Fibroblast of lung (primary cell): ENCODE measurements at regions not wholly inside any gene's neighbourhood (a gene's known extent, or its start where the extent isn't known, plus 50 kb on each side); places are given as distances from the start of the nearest gene placed in this dataset.
"Not testable (repeated sequence)": the region's sequence is repeated elsewhere in the genome, so short reads cannot be mapped to it uniquely, and the experiment has no call there.

ENCODE experiments used
- DNase-seq, 2 donors: peaks; one replicate each; pipeline versions ENCODE4 v3.0.0 to v3.0.0-alpha.2; 2010; ENCODE audit warnings: low read depth in 2 of 2
- H2AFZ ChIP-seq: 2 replicates; pipeline ENCODE4 v1.5.1; 2012; ENCODE audit warnings: low read length, control low read depth, inconsistent platforms
- H3K27ac ChIP-seq: 2 replicates; pipeline ENCODE4 v1.5.1; 2011; ENCODE audit warnings: low read length, control low read depth; ENCODE audit not compliant: insufficient read depth
- H3K27me3 ChIP-seq: 2 replicates; pipeline ENCODE4 v1.5.1; 2011; ENCODE audit warnings: mild to moderate bottlenecking, low read length; ENCODE audit not compliant: control insufficient read depth, insufficient read depth
- H3K36me3 ChIP-seq: 2 replicates; pipeline ENCODE4 v1.5.1; 2011; ENCODE audit warnings: low read length; ENCODE audit not compliant: control insufficient read depth, insufficient read depth
- H3K4me1 ChIP-seq: 2 replicates; pipeline ENCODE4 v1.5.1; 2011; ENCODE audit warnings: low read length; ENCODE audit not compliant: control insufficient read depth, insufficient read depth; ENCODE audit errors: extremely low read depth
- H3K4me2 ChIP-seq: 2 replicates; pipeline ENCODE4 v1.5.1; 2011; ENCODE audit warnings: low read length, control low read depth; ENCODE audit not compliant: insufficient read depth; ENCODE audit errors: extremely low read depth
- H3K4me3 ChIP-seq, 4 experiments: fragments of 200-600 bp in 1 of 4; sonication (generic) in 1 of 4; replicated peaks in 1 of 4; 2 replicates each; pipeline ENCODE4 v1.5.1; 2011 to 2016; ENCODE audit warnings: low read length in 4 of 4, low read depth in 3 of 4, mild to moderate bottlenecking in 3 of 4, control low read depth in 2 of 4, inconsistent platforms in 1 of 4, mixed read lengths in 1 of 4; ENCODE audit not compliant: insufficient read depth in 1 of 4; ENCODE audit errors: control extremely low read depth in 1 of 4
- H3K79me2 ChIP-seq: 2 replicates; pipeline ENCODE4 v1.5.1; 2012; ENCODE audit warnings: mild to moderate bottlenecking, low read length, inconsistent platforms; ENCODE audit not compliant: control insufficient read depth, insufficient read depth
- H3K9ac ChIP-seq: 2 replicates; pipeline ENCODE4 v1.5.1; 2011; ENCODE audit warnings: mild to moderate bottlenecking, low read length, control low read depth; ENCODE audit not compliant: insufficient read depth
- H3K9me3 ChIP-seq: 2 replicates; pipeline ENCODE4 v1.5.1; 2012; ENCODE audit warnings: low read depth, low read length; ENCODE audit not compliant: control insufficient read depth, insufficient read depth
- H4K20me1 ChIP-seq: 2 replicates; pipeline ENCODE4 v1.5.1; 2011; ENCODE audit warnings: low read length; ENCODE audit not compliant: control insufficient read depth, insufficient read depth; ENCODE audit errors: extremely low read depth
- EZH2 ChIP-seq: IDR thresholded peaks from 2 replicates; pipeline ENCODE4 v1.5.1; 2012; ENCODE audit warnings: low read length, control low read depth, mild to moderate bottlenecking; ENCODE audit errors: missing control alignments
- TF ChIP-seq, protein P1 (sequence below), 2 donors: IDR thresholded peaks in 1 of 2; conservative IDR thresholded peaks in 1 of 2; 1 replicate in 1 of 2; 2 replicates in 1 of 2; pipeline ENCODE4 v1.5.1; 2011 to 2012; ENCODE audit warnings: low read length in 2 of 2, control low read depth in 1 of 2, inconsistent platforms in 1 of 2, low read depth in 1 of 2, mild to moderate bottlenecking in 1 of 2

DNA sequence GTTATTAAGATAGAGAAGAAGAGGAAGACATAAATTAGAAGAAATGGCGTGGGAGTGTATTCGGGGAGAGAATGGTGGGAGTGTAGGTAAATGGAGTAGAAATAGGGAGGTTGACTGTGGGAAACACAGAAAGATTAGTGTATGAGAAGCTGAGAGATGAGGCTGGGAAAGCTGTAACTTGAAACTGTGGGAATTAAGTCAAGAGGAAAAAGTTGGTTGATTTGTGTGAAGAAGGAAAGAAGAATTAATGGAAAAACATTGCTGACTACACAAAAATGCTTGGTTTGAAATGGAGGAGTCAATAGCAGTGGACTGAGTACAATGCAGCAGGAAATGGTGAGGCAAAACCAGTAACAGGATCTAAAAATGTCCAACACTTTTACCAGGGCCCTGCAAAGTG is 448.3 kb downstream of the PTPRC start:
- Histone ChIP-seq H3K9ac (no peak overlapping the region), H3K4me3 (no peak overlapping the region), H3K9me3 (no peaks in the 10 kb centered on the region), H3K79me2 (no peaks in the 10 kb centered on the region), H3K4me2 (no peak overlapping the region), H3K27ac (no peak overlapping the region), H4K20me1 (no peaks in the 10 kb centered on the region), H3K4me1 (no peaks in the 10 kb centered on the region), H3K36me3 (no peaks in the 10 kb centered on the region), H2AFZ (no peak overlapping the region), H3K27me3 (no peaks in the 10 kb centered on the region)
- TF ChIP-seq EZH2 = no peak
- TF ChIP-seq, protein P1, sequence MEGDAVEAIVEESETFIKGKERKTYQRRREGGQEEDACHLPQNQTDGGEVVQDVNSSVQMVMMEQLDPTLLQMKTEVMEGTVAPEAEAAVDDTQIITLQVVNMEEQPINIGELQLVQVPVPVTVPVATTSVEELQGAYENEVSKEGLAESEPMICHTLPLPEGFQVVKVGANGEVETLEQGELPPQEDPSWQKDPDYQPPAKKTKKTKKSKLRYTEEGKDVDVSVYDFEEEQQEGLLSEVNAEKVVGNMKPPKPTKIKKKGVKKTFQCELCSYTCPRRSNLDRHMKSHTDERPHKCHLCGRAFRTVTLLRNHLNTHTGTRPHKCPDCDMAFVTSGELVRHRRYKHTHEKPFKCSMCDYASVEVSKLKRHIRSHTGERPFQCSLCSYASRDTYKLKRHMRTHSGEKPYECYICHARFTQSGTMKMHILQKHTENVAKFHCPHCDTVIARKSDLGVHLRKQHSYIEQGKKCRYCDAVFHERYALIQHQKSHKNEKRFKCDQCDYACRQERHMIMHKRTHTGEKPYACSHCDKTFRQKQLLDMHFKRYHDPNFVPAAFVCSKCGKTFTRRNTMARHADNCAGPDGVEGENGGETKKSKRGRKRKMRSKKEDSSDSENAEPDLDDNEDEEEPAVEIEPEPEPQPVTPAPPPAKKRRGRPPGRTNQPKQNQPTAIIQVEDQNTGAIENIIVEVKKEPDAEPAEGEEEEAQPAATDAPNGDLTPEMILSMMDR (conservative IDR thresholded peaks at IDR 0.05 in 1 of 2, IDR thresholded peaks at IDR 0.05 in 1 of 2; ENCODE audit: low read depth in 1 of 2, low read length in 2 of 2) = no peak
- DNase-seq = no peak

DNA sequence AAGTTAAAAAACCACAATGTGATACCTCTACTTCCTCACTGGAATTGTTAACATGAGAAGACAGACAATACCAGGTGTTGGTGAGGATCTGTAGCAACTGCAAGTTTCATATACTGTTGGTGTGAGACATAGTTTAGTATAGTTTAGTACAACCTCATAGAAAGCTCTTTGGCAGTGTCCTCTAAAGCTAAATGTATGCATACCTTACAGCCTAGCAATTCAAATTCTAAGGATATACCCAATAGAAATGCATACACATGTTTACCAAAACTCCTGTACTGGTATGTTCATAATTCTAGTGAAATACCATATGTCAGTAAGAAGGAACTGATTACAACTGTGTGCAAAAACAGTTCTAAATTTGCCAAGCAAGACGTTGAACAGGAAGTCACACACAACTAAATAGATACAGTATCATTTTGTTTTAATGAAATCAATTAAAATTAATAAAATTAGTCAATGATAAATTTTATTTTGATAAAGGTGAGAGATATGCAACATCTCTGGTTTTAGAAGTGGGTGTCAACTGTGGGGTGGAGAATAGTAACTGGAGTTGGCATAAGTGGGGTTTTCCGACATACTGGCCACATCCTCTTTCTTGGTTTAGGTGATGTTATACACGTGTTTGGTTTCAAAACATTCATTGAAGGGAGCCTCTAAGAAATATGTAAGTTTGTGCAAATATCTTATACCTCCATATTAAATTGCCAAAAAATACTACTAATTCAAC is 450.7 kb downstream of the PTPRC start:
- no peaks in the 10 kb centered on the region for H3K4me1 ChIP-seq
- no peak overlapping the region for H2AFZ ChIP-seq
- no peaks in the 10 kb centered on the region for H3K9me3 ChIP-seq
- TF ChIP-seq EZH2 = no peak
- TF ChIP-seq, protein P1 (conservative IDR thresholded peaks at IDR 0.05 in 1 of 2, IDR thresholded peaks at IDR 0.05 in 1 of 2; ENCODE audit: low read depth in 1 of 2, low read length in 2 of 2) = no peak
- H4K20me1 ChIP-seq = no peaks in the 10 kb centered on the region
- no peak for DNase-seq
- H3K27ac ChIP-seq = no peak overlapping the region
- H3K27me3 ChIP-seq = no peaks in the 10 kb centered on the region
- H3K4me3 ChIP-seq = no peak overlapping the region
- H3K9ac ChIP-seq = no peak overlapping the region
- H3K79me2 ChIP-seq = no peaks in the 10 kb centered on the region
- no peaks in the 10 kb centered on the region for H3K36me3 ChIP-seq
- H3K4me2 ChIP-seq = no peak overlapping the region

DNA sequence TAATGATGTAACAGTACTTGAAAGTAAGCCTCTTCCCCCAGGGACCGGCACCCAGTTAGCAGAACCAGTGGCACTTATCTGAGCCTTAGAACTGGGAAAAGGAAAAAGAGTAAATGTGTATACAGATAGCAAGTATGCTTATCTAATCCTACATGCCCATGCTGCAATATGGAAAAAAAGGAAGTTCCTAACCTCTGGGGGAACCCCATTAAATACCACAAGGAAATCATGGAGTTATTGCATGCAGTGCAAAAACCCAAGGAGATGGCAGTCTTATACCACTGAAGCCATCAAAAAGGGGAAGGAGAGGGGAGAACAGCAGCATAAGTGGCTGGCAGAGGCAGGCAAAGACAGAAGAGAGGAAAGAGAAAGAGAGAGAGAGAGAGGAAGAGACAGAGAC is 456.8 kb downstream of the PTPRC start:
- DNase-seq, H3K27ac ChIP-seq, H4K20me1 ChIP-seq, H3K36me3 ChIP-seq, H3K4me1 ChIP-seq, H3K4me2 ChIP-seq, H3K9ac ChIP-seq, H3K79me2 ChIP-seq, H3K9me3 ChIP-seq, H2AFZ ChIP-seq, H3K4me3 ChIP-seq, H3K27me3 ChIP-seq: not testable (repeated sequence)
